ENCODE measurements at regions not wholly inside any gene's neighbourhood (a gene's known extent, or its start where the extent isn't known, plus 50 kb on each side); places are given as distances from the start of the nearest gene placed in this dataset.

DNA sequence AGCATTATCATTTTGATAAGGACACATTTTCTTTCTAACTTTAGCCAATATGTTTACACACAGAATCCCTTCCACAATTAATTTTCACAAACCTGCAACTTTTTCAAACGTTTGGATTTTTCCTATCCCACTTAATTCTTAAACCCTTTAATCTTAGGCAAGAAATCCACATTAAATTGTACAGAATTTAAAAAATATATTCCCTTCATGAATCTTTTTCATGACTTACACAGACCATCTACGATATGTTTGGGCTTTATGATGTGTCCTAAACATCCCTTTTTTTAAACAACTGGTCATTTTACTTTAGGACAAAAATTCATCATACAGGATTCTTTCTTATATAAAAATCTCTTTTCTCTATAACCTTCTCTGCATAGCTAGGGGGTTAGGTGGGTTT lies 241.5 kb upstream of the CNTNAP4 start:
- DNase-seq (ENCODE audit: low spot score), result no peak
- Mint-ChIP-seq H3K4me3 (ENCODE audit: unreplicated experiment) (no peak overlapping the region), H3K27me3 (ENCODE audit: unreplicated experiment) (no peaks in the 10 kb centered on the region), H3K27ac (ENCODE audit: unreplicated experiment) (no peak overlapping the region), H3K36me3 (ENCODE audit: low read depth, unreplicated experiment) (no peaks in the 10 kb centered on the region), H3K9me3 (ENCODE audit: unreplicated experiment) (peaks cover 9% of the 10 kb centered on the region), H3K4me1 (ENCODE audit: unreplicated experiment) (no peaks in the 10 kb centered on the region)
- TF ChIP-seq, protein P1, sequence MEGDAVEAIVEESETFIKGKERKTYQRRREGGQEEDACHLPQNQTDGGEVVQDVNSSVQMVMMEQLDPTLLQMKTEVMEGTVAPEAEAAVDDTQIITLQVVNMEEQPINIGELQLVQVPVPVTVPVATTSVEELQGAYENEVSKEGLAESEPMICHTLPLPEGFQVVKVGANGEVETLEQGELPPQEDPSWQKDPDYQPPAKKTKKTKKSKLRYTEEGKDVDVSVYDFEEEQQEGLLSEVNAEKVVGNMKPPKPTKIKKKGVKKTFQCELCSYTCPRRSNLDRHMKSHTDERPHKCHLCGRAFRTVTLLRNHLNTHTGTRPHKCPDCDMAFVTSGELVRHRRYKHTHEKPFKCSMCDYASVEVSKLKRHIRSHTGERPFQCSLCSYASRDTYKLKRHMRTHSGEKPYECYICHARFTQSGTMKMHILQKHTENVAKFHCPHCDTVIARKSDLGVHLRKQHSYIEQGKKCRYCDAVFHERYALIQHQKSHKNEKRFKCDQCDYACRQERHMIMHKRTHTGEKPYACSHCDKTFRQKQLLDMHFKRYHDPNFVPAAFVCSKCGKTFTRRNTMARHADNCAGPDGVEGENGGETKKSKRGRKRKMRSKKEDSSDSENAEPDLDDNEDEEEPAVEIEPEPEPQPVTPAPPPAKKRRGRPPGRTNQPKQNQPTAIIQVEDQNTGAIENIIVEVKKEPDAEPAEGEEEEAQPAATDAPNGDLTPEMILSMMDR (IDR thresholded peaks at IDR 0.05; ENCODE audit: unreplicated experiment), result no peak

DNA sequence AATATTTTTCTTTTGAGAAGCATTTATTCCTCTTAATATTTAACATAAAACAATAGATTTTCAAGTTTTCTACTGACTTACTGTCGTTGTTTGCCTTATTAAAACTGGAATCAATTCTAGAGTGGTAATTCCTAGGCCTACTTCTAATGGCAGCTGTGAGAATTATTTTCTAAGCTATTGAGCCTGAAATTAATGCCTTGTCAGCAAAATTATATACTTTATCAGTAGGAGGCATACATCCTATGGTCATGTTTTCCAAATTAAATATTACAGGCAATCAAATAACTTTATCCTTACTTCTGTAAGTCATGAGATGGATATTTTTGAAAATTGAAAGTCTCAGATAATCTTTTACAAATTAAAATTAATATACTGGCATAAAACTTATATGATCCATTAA lies 239.1 kb upstream of the CNTNAP4 start:
- Mint-ChIP-seq H3K27ac (ENCODE audit: unreplicated experiment) (no peak overlapping the region), H3K9me3 (ENCODE audit: unreplicated experiment) (peaks cover 15% of the 10 kb centered on the region), H3K4me3 (ENCODE audit: unreplicated experiment) (no peak overlapping the region), H3K27me3 (ENCODE audit: unreplicated experiment) (no peaks in the 10 kb centered on the region), H3K36me3 (ENCODE audit: low read depth, unreplicated experiment) (no peaks in the 10 kb centered on the region), H3K4me1 (ENCODE audit: unreplicated experiment) (no peaks in the 10 kb centered on the region)
- no peak for DNase-seq (ENCODE audit: low spot score)
- TF ChIP-seq, protein P1 (IDR thresholded peaks at IDR 0.05; ENCODE audit: unreplicated experiment), result no peak

DNA sequence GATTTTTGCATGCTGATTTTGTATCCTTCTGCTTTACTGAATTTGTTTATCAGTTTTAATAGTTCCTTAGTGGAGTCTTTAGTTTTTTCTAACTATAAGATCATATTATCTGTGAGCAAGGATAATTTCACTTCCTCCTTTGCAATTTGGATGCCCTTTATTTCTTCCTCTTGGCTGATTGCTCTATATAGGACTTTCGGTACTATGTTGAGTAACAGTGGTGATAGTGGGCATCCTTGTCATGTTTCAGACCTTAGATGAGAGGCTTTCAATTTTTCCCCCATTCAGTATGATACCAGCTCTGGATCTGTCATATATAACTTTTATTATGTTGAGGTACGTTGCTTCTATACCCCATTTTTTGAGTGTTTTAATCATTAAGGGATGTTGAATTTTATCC lies 224.5 kb upstream of the CNTNAP4 start:
- Mint-ChIP-seq H3K4me3 (ENCODE audit: unreplicated experiment) (no peak overlapping the region), H3K4me1 (ENCODE audit: unreplicated experiment) (no peaks in the 10 kb centered on the region), H3K9me3 (ENCODE audit: unreplicated experiment) (peaks cover 9% of the 10 kb centered on the region), H3K36me3 (ENCODE audit: low read depth, unreplicated experiment) (no peaks in the 10 kb centered on the region), H3K27me3 (ENCODE audit: unreplicated experiment) (peaks cover 4% of the 10 kb centered on the region), H3K27ac (ENCODE audit: unreplicated experiment) (no peak overlapping the region)
- TF ChIP-seq, protein P1 (IDR thresholded peaks at IDR 0.05; ENCODE audit: unreplicated experiment), result no peak
- no peak for DNase-seq (ENCODE audit: low spot score)

DNA sequence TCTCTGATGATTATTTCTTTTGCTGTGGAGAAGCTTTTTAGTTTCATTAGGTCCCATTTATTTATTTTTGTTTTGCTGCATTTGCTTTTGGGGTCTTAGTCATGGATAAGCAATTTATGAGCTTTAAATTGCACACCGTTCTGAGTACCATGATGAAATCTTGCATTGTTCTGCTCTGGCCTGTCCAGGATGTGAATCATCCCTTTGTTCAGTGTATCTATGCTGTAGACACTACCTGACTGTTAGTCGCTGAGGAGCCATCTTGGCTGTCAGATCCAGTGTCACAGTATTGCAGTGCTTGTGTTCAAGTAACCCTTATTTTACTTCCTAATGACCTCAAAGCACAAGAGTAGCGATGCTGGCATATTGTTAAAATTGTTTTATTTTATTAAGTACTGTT lies 218.0 kb upstream of the CNTNAP4 start:
- no peak for DNase-seq (ENCODE audit: low spot score)
- H3K27me3 Mint-ChIP-seq (ENCODE audit: unreplicated experiment), result peaks cover 4% of the 10 kb centered on the region
- no peak overlapping the region for H3K27ac Mint-ChIP-seq (ENCODE audit: unreplicated experiment)
- H3K4me1 Mint-ChIP-seq (ENCODE audit: unreplicated experiment), result no peaks in the 10 kb centered on the region
- H3K9me3 Mint-ChIP-seq (ENCODE audit: unreplicated experiment), result peaks cover 21% of the 10 kb centered on the region
- no peak overlapping the region for H3K4me3 Mint-ChIP-seq (ENCODE audit: unreplicated experiment)
- TF ChIP-seq, protein P1 (IDR thresholded peaks at IDR 0.05; ENCODE audit: unreplicated experiment), result no peak
- no peaks in the 10 kb centered on the region for H3K36me3 Mint-ChIP-seq (ENCODE audit: low read depth, unreplicated experiment)

DNA sequence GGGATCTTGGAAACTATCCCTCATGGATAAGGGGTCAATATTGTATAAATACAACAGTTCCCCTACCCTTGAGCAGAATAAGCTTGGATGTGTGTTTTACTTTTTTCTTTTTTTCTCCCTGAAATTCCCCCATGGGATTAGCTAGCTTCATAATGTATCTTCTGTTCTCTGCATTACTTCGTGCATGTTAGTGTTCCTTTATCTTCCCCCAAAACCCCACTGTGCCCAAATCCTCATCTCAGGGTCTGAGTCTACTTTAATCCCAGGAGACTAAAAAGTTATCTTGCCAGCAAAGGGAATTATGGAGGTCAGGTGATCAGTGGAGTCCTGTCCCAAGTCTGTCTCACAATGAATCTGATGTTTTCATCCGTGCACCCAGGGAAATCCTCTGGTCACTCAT lies 217.5 kb upstream of the CNTNAP4 start:
- Mint-ChIP-seq H3K4me3 (ENCODE audit: unreplicated experiment) (no peak overlapping the region), H3K4me1 (ENCODE audit: unreplicated experiment) (no peaks in the 10 kb centered on the region), H3K27ac (ENCODE audit: unreplicated experiment) (no peak overlapping the region), H3K36me3 (ENCODE audit: low read depth, unreplicated experiment) (no peaks in the 10 kb centered on the region), H3K27me3 (ENCODE audit: unreplicated experiment) (peaks cover 4% of the 10 kb centered on the region), H3K9me3 (ENCODE audit: unreplicated experiment) (peaks cover 24% of the 10 kb centered on the region)
- no peak for DNase-seq (ENCODE audit: low spot score)
- TF ChIP-seq, protein P1 (IDR thresholded peaks at IDR 0.05; ENCODE audit: unreplicated experiment), result no peak
